IMR-90 (cell line): ENCODE measurements at regions not wholly inside any gene's neighbourhood (a gene's known extent, or its start where the extent isn't known, plus 50 kb on each side); places are given as distances from the start of the nearest gene placed in this dataset.

ENCODE experiments used
- ATAC-seq: fragments of 200-7000 bp; cut with Tn5 transposase; 2 replicates; pipeline ENCODE4 v1.9.1; 2020; ENCODE audit warnings: low read depth, mild to moderate bottlenecking, moderate library complexity
- BruUV-seq: library from RNA; stranded (reverse); fragments of 400-500 nt; replicated peaks from 2 replicates; lab custom pipeline; 2021; lab: Mats Ljungman, UMichigan
- CTCF ChIA-PET: fragments of 300-600 bp; formaldehyde crosslinking; extraction: SDS; loops from one replicate; lab custom pipeline; 2021; ENCODE audit warnings: antibody characterized with exemption; lab: Yijun Ruan, JAX
- POLR2A ChIA-PET: fragments of 300-600 bp; sonication (Branson Sonifier 250); formaldehyde crosslinking; loops from one replicate; lab custom pipeline; 2022; ENCODE audit warnings: antibody characterized with exemption; ENCODE audit not compliant: unreplicated experiment; lab: Charles Lee
- DNase-seq: peaks from one replicate; pipeline ENCODE4 v3.0.0; 2013
- H2AFZ ChIP-seq: replicated peaks from 2 replicates; pipeline ENCODE3; 2013; ENCODE audit warnings: low read length, mild to moderate bottlenecking; ENCODE audit not compliant: poor library complexity
- H2AK5ac ChIP-seq: 2 replicates; pipeline ENCODE4 v1.6.1; 2013; ENCODE audit warnings: low read depth, low read length, inconsistent platforms
- H2AK9ac ChIP-seq: replicated peaks from 2 replicates; pipeline ENCODE3; 2013; ENCODE audit warnings: mild to moderate bottlenecking, low read depth, low read length, moderate library complexity; ENCODE audit not compliant: poor library complexity
- H2BK120ac ChIP-seq: 2 replicates; pipeline ENCODE4 v1.6.1; 2013; ENCODE audit warnings: low read depth, low read length, inconsistent platforms
- H2BK15ac ChIP-seq: 3 replicates; pipeline ENCODE4 v1.6.1; 2013; ENCODE audit warnings: low read depth, low read length, inconsistent platforms
- H2BK20ac ChIP-seq: 2 replicates; pipeline ENCODE4 v1.6.1; 2013; ENCODE audit warnings: low read depth, mild to moderate bottlenecking, inconsistent platforms, low read length, moderate library complexity
- H2BK5ac ChIP-seq: 2 replicates; pipeline ENCODE4 v1.6.1; 2013; ENCODE audit warnings: mild to moderate bottlenecking, low read depth, low read length, inconsistent platforms; ENCODE audit not compliant: poor library complexity, severe bottlenecking
- H3K14ac ChIP-seq: replicated peaks from 2 replicates; pipeline ENCODE4 v1.6.1; 2013; ENCODE audit warnings: low read depth, low read length, inconsistent platforms
- H3K18ac ChIP-seq: 2 replicates; pipeline ENCODE4 v1.6.1; 2013; ENCODE audit warnings: low read depth, low read length, control low read depth
- H3K23ac ChIP-seq: 2 replicates; pipeline ENCODE4 v1.6.1; 2013; ENCODE audit warnings: low read depth, low read length, inconsistent platforms
- H3K27ac ChIP-seq: 2 replicates; pipeline ENCODE4 v1.5.1; 2013; ENCODE audit warnings: mild to moderate bottlenecking, control low read depth, low read length; ENCODE audit not compliant: insufficient read depth
- H3K27me3 ChIP-seq: 2 replicates; pipeline ENCODE4 v1.6.1; 2013; ENCODE audit warnings: low read length; ENCODE audit not compliant: control insufficient read depth, insufficient read depth
- H3K36me3 ChIP-seq: 2 replicates; pipeline ENCODE4 v1.6.1; 2013; ENCODE audit warnings: low read length, mixed read lengths; ENCODE audit not compliant: control insufficient read depth, insufficient read depth
- H3K4ac ChIP-seq: 2 replicates; pipeline ENCODE4 v1.6.1; 2013; ENCODE audit warnings: low read depth, low read length, inconsistent platforms
- H3K4me1 ChIP-seq: 2 replicates; pipeline ENCODE4 v1.6.1; 2013; ENCODE audit warnings: low read length, mixed read lengths; ENCODE audit not compliant: control insufficient read depth, insufficient read depth
- H3K4me2 ChIP-seq: 2 replicates; pipeline ENCODE4 v1.6.1; 2013; ENCODE audit warnings: low read depth, mild to moderate bottlenecking, control low read depth, low read length, moderate library complexity
- H3K4me3 ChIP-seq: 2 replicates; pipeline ENCODE4 v1.5.1; 2013; ENCODE audit warnings: low read depth, mild to moderate bottlenecking, control low read depth, low read length, moderate library complexity; ENCODE audit not compliant: insufficient read depth
- H3K56ac ChIP-seq: 2 replicates; pipeline ENCODE4 v1.6.1; 2013; ENCODE audit warnings: low read length, inconsistent platforms; ENCODE audit not compliant: insufficient read depth; ENCODE audit errors: extremely low read depth
- H3K79me1 ChIP-seq, 2 experiments: 2 replicates each; pipeline ENCODE4 v1.6.1; 2013; ENCODE audit warnings: low read length in 2 of 2, inconsistent platforms in 1 of 2, low read depth in 1 of 2
- H3K9ac ChIP-seq: 2 replicates; pipeline ENCODE4 v1.6.1; 2013; ENCODE audit warnings: low read depth, low read length, control low read depth
- H3K9me1 ChIP-seq: 2 replicates; pipeline ENCODE4 v1.6.1; 2013; ENCODE audit warnings: low read length, inconsistent platforms; ENCODE audit not compliant: insufficient read depth
- H3K9me3 ChIP-seq: 2 replicates; pipeline ENCODE4 v1.6.1; 2013; ENCODE audit warnings: low read length; ENCODE audit not compliant: control insufficient read depth, insufficient read depth
- H4K20me1 ChIP-seq: 2 replicates; pipeline ENCODE4 v1.6.1; 2013; ENCODE audit warnings: low read length, inconsistent platforms; ENCODE audit not compliant: insufficient read depth
- H4K5ac ChIP-seq: 2 replicates; pipeline ENCODE4 v1.6.1; 2013; ENCODE audit warnings: mild to moderate bottlenecking, low read depth, low read length, control low read depth
- H4K8ac ChIP-seq, 2 experiments: 2 replicates each; pipeline ENCODE4 v1.6.1; 2013; ENCODE audit warnings: low read depth in 2 of 2, low read length in 2 of 2, control low read depth in 1 of 2, inconsistent platforms in 1 of 2
- H4K91ac ChIP-seq: 2 replicates; pipeline ENCODE4 v1.6.1; 2013; ENCODE audit warnings: low read depth, low read length, inconsistent platforms; ENCODE audit not compliant: insufficient read depth
- CHD1 ChIP-seq: IDR thresholded peaks from 2 replicates; pipeline ENCODE4 v1.6.1; 2012; ENCODE audit warnings: low read depth, low read length, improper control_type of control experiment
- FOS ChIP-seq: fragments of 150-350 bp; IDR thresholded peaks from 2 replicates; pipeline ENCODE4 v1.6.1; 2016; ENCODE audit warnings: low read depth, low read length
- MAFK ChIP-seq: IDR thresholded peaks from 2 replicates; pipeline ENCODE4 v1.6.1; 2012; ENCODE audit warnings: low read depth, low read length, improper control_type of control experiment
- MXI1 ChIP-seq: IDR thresholded peaks from 2 replicates; pipeline ENCODE4 v1.6.1; 2012; ENCODE audit warnings: low read depth, mild to moderate bottlenecking, low read length, moderate library complexity, borderline replicate concordance
- NFE2L2 ChIP-seq: fragments of 150-350 bp; IDR thresholded peaks from 2 replicates; pipeline ENCODE4 v1.6.1; 2016; ENCODE audit warnings: low read depth, mild to moderate bottlenecking, low read length
- RCOR1 ChIP-seq: IDR thresholded peaks from 2 replicates; pipeline ENCODE4 v1.6.1; 2012; ENCODE audit warnings: mild to moderate bottlenecking, low read length, improper control_type of control experiment; ENCODE audit not compliant: insufficient replicate concordance
- WGBS, 2 experiments: methylation state at CpG; one replicate each; pipeline versions ENCODE4 v1.1.5 to v1.1.7; 2013; ENCODE audit warnings: missing lambda C conversion rate in 2 of 2; ENCODE audit not compliant: insufficient read length in 1 of 2; ENCODE audit errors: extremely low coverage in 2 of 2; 5-methylcytosine and 5-hydroxymethylcytosine counted together
- dilution Hi-C: fragments of 300-500 bp; cut with HindIII; formaldehyde crosslinking; loops from one replicate; pipeline ENCODE4 v1.14.3; 2018; ENCODE audit warnings: low sequenced_read_pairs; ENCODE audit not compliant: unreplicated experiment
- in situ Hi-C: fragments of 300-500 bp; cut with MboI; formaldehyde crosslinking; loops from 3 replicates; pipeline ENCODE4 v1.14.3; 2019; ENCODE audit warnings: low sequenced_read_pairs, inconsistent platforms, mixed read lengths
- intact Hi-C: fragments of 100-400 bp; cut with micrococcal nuclease; formaldehyde crosslinking; loops from 2 replicates; pipeline ENCODE4 v1.10.0; 2022

- dilution Hi-C loops (no loop called here), in situ Hi-C loops (no loop called here), intact Hi-C loops (no loop called here)
- Histone ChIP-seq H3K4me1 (no peaks in the 10 kb centered on the region), H3K4me2 (no peak overlapping the region), H3K9me3 (peaks cover 8% of the 10 kb centered on the region), H4K91ac (no peak overlapping the region), H3K27ac (no peak overlapping the region), H3K23ac (no peak overlapping the region), H3K14ac (no peak overlapping the region), H4K5ac (no peak overlapping the region), H3K18ac (no peak overlapping the region), H2AFZ (no peak overlapping the region), H3K79me1 (no peaks in the 10 kb centered on the region), H3K27me3 (no peaks in the 10 kb centered on the region), H3K9ac (no peak overlapping the region), H3K9me1 (no peaks in the 10 kb centered on the region), H2BK120ac (no peak overlapping the region), H2BK5ac (no peak overlapping the region), H2BK15ac (no peak overlapping the region), H4K8ac (no peak overlapping the region), H2BK20ac (no peak overlapping the region), H3K36me3 (no peaks in the 10 kb centered on the region), H2AK9ac (no peak overlapping the region), H4K20me1 (no peaks in the 10 kb centered on the region), H2AK5ac (no peak overlapping the region), H3K4ac (no peak overlapping the region), H3K56ac (no peak overlapping the region), H3K4me3 (no peak overlapping the region)
- POLR2A ChIA-PET = no interaction called here
- BruUV-seq = no TSS peak
- no peak for ATAC-seq
- peak; percentile 16; the same call in 1 of the 2 replicates for TF ChIP-seq MAFK
- TF ChIP-seq RCOR1 = no peak
- no peak for TF ChIP-seq FOS
- TF ChIP-seq MXI1 = no peak
- TF ChIP-seq CHD1 = no peak
- TF ChIP-seq NFE2L2 = no peak
- CTCF ChIA-PET = no interaction called here
- no CpG with 5 or more reads among the region's 2 CpGs for WGBS, 2 experiments
- DNase-seq = no peak
Observed at GRCh38 chr2:162945785-162946184, 107.2 kb upstream of the KCNH7 start.
